ENCODE measurements at regions not wholly inside any gene's neighbourhood (a gene's known extent, or its start where the extent isn't known, plus 50 kb on each side); places are given as distances from the start of the nearest gene placed in this dataset.

GRCh38 chr14:85789506-85789905 lies 259.6 kb downstream of the FLRT2 start:
- TF ChIP-seq ZNF331 (CRISPR knock-in tag; IDR thresholded peaks at IDR 0.05; ENCODE audit: low read depth) = no peak
- no peak for TF ChIP-seq CTCF (conservative IDR thresholded peaks at IDR 0.05; ENCODE audit: low read depth in 2 of 2)
- TF ChIP-seq POLR2AphosphoS5 (IDR thresholded peaks at IDR 0.05; ENCODE audit: low read depth) = no peak
- TF ChIP-seq, protein P1, sequence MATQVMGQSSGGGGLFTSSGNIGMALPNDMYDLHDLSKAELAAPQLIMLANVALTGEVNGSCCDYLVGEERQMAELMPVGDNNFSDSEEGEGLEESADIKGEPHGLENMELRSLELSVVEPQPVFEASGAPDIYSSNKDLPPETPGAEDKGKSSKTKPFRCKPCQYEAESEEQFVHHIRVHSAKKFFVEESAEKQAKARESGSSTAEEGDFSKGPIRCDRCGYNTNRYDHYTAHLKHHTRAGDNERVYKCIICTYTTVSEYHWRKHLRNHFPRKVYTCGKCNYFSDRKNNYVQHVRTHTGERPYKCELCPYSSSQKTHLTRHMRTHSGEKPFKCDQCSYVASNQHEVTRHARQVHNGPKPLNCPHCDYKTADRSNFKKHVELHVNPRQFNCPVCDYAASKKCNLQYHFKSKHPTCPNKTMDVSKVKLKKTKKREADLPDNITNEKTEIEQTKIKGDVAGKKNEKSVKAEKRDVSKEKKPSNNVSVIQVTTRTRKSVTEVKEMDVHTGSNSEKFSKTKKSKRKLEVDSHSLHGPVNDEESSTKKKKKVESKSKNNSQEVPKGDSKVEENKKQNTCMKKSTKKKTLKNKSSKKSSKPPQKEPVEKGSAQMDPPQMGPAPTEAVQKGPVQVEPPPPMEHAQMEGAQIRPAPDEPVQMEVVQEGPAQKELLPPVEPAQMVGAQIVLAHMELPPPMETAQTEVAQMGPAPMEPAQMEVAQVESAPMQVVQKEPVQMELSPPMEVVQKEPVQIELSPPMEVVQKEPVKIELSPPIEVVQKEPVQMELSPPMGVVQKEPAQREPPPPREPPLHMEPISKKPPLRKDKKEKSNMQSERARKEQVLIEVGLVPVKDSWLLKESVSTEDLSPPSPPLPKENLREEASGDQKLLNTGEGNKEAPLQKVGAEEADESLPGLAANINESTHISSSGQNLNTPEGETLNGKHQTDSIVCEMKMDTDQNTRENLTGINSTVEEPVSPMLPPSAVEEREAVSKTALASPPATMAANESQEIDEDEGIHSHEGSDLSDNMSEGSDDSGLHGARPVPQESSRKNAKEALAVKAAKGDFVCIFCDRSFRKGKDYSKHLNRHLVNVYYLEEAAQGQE (IDR thresholded peaks at IDR 0.05; ENCODE audit: unreplicated experiment) = no peak
- TF ChIP-seq STAT1 (IDR thresholded peaks at IDR 0.05; ENCODE audit: unreplicated experiment) = no peak
- TF ChIP-seq, protein P2, sequence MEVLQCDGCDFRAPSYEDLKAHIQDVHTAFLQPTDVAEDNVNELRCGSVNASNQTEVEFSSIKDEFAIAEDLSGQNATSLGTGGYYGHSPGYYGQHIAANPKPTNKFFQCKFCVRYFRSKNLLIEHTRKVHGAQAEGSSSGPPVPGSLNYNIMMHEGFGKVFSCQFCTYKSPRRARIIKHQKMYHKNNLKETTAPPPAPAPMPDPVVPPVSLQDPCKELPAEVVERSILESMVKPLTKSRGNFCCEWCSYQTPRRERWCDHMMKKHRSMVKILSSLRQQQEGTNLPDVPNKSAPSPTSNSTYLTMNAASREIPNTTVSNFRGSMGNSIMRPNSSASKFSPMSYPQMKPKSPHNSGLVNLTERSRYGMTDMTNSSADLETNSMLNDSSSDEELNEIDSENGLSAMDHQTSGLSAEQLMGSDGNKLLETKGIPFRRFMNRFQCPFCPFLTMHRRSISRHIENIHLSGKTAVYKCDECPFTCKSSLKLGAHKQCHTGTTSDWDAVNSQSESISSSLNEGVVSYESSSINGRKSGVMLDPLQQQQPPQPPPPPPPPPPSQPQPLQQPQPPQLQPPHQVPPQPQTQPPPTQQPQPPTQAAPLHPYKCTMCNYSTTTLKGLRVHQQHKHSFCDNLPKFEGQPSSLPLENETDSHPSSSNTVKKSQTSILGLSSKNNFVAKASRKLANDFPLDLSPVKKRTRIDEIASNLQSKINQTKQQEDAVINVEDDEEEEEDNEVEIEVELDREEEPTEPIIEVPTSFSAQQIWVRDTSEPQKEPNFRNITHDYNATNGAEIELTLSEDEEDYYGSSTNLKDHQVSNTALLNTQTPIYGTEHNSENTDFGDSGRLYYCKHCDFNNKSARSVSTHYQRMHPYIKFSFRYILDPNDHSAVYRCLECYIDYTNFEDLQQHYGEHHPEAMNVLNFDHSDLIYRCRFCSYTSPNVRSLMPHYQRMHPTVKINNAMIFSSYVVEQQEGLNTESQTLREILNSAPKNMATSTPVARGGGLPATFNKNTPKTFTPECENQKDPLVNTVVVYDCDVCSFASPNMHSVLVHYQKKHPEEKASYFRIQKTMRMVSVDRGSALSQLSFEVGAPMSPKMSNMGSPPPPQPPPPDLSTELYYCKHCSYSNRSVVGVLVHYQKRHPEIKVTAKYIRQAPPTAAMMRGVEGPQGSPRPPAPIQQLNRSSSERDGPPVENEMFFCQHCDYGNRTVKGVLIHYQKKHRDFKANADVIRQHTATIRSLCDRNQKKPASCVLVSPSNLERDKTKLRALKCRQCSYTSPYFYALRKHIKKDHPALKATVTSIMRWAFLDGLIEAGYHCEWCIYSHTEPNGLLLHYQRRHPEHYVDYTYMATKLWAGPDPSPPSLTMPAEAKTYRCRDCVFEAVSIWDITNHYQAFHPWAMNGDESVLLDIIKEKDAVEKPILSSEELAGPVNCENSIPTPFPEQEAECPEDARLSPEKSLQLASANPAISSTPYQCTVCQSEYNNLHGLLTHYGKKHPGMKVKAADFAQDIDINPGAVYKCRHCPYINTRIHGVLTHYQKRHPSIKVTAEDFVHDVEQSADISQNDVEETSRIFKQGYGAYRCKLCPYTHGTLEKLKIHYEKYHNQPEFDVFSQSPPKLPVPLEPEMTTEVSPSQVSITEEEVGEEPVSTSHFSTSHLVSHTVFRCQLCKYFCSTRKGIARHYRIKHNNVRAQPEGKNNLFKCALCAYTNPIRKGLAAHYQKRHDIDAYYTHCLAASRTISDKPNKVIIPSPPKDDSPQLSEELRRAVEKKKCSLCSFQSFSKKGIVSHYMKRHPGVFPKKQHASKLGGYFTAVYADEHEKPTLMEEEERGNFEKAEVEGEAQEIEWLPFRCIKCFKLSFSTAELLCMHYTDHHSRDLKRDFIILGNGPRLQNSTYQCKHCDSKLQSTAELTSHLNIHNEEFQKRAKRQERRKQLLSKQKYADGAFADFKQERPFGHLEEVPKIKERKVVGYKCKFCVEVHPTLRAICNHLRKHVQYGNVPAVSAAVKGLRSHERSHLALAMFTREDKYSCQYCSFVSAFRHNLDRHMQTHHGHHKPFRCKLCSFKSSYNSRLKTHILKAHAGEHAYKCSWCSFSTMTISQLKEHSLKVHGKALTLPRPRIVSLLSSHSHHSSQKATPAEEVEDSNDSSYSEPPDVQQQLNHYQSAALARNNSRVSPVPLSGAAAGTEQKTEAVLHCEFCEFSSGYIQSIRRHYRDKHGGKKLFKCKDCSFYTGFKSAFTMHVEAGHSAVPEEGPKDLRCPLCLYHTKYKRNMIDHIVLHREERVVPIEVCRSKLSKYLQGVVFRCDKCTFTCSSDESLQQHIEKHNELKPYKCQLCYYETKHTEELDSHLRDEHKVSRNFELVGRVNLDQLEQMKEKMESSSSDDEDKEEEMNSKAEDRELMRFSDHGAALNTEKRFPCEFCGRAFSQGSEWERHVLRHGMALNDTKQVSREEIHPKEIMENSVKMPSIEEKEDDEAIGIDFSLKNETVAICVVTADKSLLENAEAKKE (CRISPR knock-in tag; IDR thresholded peaks at IDR 0.05) = no peak

Data from GM23338 (cell line).